ENCODE measurements at regions not wholly inside any gene's neighbourhood (a gene's known extent, or its start where the extent isn't known, plus 50 kb on each side); places are given as distances from the start of the nearest gene placed in this dataset.

- TF ChIP-seq, protein P1, sequence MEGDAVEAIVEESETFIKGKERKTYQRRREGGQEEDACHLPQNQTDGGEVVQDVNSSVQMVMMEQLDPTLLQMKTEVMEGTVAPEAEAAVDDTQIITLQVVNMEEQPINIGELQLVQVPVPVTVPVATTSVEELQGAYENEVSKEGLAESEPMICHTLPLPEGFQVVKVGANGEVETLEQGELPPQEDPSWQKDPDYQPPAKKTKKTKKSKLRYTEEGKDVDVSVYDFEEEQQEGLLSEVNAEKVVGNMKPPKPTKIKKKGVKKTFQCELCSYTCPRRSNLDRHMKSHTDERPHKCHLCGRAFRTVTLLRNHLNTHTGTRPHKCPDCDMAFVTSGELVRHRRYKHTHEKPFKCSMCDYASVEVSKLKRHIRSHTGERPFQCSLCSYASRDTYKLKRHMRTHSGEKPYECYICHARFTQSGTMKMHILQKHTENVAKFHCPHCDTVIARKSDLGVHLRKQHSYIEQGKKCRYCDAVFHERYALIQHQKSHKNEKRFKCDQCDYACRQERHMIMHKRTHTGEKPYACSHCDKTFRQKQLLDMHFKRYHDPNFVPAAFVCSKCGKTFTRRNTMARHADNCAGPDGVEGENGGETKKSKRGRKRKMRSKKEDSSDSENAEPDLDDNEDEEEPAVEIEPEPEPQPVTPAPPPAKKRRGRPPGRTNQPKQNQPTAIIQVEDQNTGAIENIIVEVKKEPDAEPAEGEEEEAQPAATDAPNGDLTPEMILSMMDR (IDR thresholded peaks at IDR 0.05) = no peak
- no peak for TF ChIP-seq POLR2A (IDR thresholded peaks at IDR 0.05)
Measured at GRCh38 chr18:40851014-40851429, 1104.0 kb upstream of the PIK3C3 start.
